ENCODE measurements at regions not wholly inside any gene's neighbourhood (a gene's known extent, or its start where the extent isn't known, plus 50 kb on each side); places are given as distances from the start of the nearest gene placed in this dataset.

GRCh38 chr20:50396623-50397022, 113.6 kb upstream of the PTPN1 start:
- DNase-seq, result no peak

GRCh38 chr20:50397058-50397457, 113.1 kb upstream of the PTPN1 start:
- no peak for DNase-seq

- DNase-seq, result no peak
Observed at GRCh38 chr20:50398064-50398463, 112.1 kb upstream of the PTPN1 start.

GRCh38 chr20:50398471-50398820, 111.7 kb upstream of the PTPN1 start:
- DNase-seq, result no peak

GRCh38 chr20:50398821-50399554, 111.2 kb upstream of the PTPN1 start:
- no peak for DNase-seq

- DNase-seq, result no peak
Observed at GRCh38 chr20:50399555-50399916, 110.6 kb upstream of the PTPN1 start.

- DNase-seq, result no peak
Observed at GRCh38 chr20:50399917-50400704, 110.1 kb upstream of the PTPN1 start.

- no peak for DNase-seq
Observed at GRCh38 chr20:50400705-50401586, 109.2 kb upstream of the PTPN1 start.

- DNase-seq, result no peak
Observed at GRCh38 chr20:50401587-50402418, 108.4 kb upstream of the PTPN1 start.

- no peak for DNase-seq
Observed at GRCh38 chr20:50403565-50404418, 106.4 kb upstream of the PTPN1 start.

GRCh38 chr20:50404419-50405234, 105.6 kb upstream of the PTPN1 start:
- no peak for DNase-seq

GRCh38 chr20:50405235-50405914, 104.8 kb upstream of the PTPN1 start:
- DNase-seq, result no peak

GRCh38 chr20:50405915-50406609, 104.1 kb upstream of the PTPN1 start:
- DNase-seq, result no peak

GRCh38 chr20:50406610-50407136, 103.5 kb upstream of the PTPN1 start:
- no peak for DNase-seq

- no peak for DNase-seq
Observed at GRCh38 chr20:50408526-50409364, 101.4 kb upstream of the PTPN1 start.

- no peak for DNase-seq
Observed at GRCh38 chr20:50409495-50409894, 100.7 kb upstream of the PTPN1 start.

- no peak for DNase-seq
Observed at GRCh38 chr20:50410343-50410742, 99.8 kb upstream of the PTPN1 start.

GRCh38 chr20:50412069-50412468, 98.1 kb upstream of the PTPN1 start:
- no peak for DNase-seq
